ENCODE measurements at regions not wholly inside any gene's neighbourhood (a gene's known extent, or its start where the extent isn't known, plus 50 kb on each side); places are given as distances from the start of the nearest gene placed in this dataset.

GRCh38 chr18:46315161-46315560, 211.0 kb downstream of the HAUS1 start:
- no peak for FAIRE-seq
- 82% methylated on average over 2 of the region's 2 CpGs; no CpG with 5 or more reads in 1 of the 2 experiments for WGBS, 2 experiments (ENCODE audit: extremely low coverage in 1 of 2, insufficient coverage in 1 of 2, insufficient read length in 1 of 2, insufficient replicate concordance in 2 of 2, low coverage in 1 of 2, low lambda C conversion rate in 2 of 2, missing lambda C conversion rate in 1 of 2)
- no peak overlapping the region for H3K27ac ChIP-seq (ENCODE audit: low read depth, low read length)

More at GRCh38 chr18:46315161-46315560, 211.0 kb downstream of the HAUS1 start:
- no peak overlapping the region for H2BK120ac ChIP-seq (replicated peaks; ENCODE audit: low read depth, low read length)
- no peak overlapping the region for H3K4me3 ChIP-seq (ENCODE audit: extremely low read depth in 1 of 4, insufficient read depth in 2 of 4, low read depth in 3 of 4, low read length in 4 of 4)
- no peak overlapping the region for H2BK12ac ChIP-seq (ENCODE audit: low read depth, low read length)
- H3K14ac ChIP-seq (ENCODE audit: insufficient read length): no peak overlapping the region
- H3K4me2 ChIP-seq (ENCODE audit: insufficient read depth in 1 of 2, low read depth in 2 of 2, low read length in 2 of 2): no peak overlapping the region
- no peak overlapping the region for H3K9ac ChIP-seq (replicated peaks in 1 of 4; ENCODE audit: extremely low read depth in 1 of 4, low read depth in 3 of 4, low read length in 3 of 4)
- peaks cover 0 to 8% (median 0%) of the 10 kb centered on the region in 4 experiments; a peak in 2 of 7 replicates for H3K4me1 ChIP-seq (replicated peaks in 1 of 4; ENCODE audit: control insufficient read depth in 3 of 4, insufficient read depth in 4 of 4, low read length in 3 of 4)
- H3K23me2 ChIP-seq (ENCODE audit: low read depth, low read length): no peaks in the 10 kb centered on the region
- H4K91ac ChIP-seq (replicated peaks; ENCODE audit: insufficient read length, low read length): no peak overlapping the region
- no peak overlapping the region for H2BK15ac ChIP-seq (ENCODE audit: low read length)
- H3K27me3 ChIP-seq (replicated peaks in 1 of 4; ENCODE audit: control insufficient read depth in 3 of 4, extremely low read depth in 1 of 4, insufficient read depth in 3 of 4, low read length in 3 of 4): no peaks in the 10 kb centered on the region; a peak in 1 of 7 replicates
- CTCF ChIA-PET (ENCODE audit: partially characterized antibody): interaction anchor here (0.6 to 3.5 kb wide), 5 partner anchors 17 to 165 kb away, joined by 3 to 10 read pairs (median 3); no protein-coding TSS in a partner anchor
- H3K79me2 ChIP-seq (ENCODE audit: control insufficient read depth in 1 of 2, insufficient read depth in 2 of 2, low read length in 2 of 2): no peaks in the 10 kb centered on the region
- no peak overlapping the region for H3K56ac ChIP-seq (replicated peaks; ENCODE audit: insufficient read length, low read depth, low read length)
- H4K20me1 ChIP-seq (replicated peaks in 1 of 2; ENCODE audit: control insufficient read depth in 1 of 2, insufficient read depth in 2 of 2, low read length in 2 of 2): no peaks in the 10 kb centered on the region
- H3K18ac ChIP-seq (ENCODE audit: extremely low read depth, low read length): no peak overlapping the region
- DNase-seq (ENCODE audit: low read depth in 1 of 2, low spot score in 2 of 2): no peak
- no peak overlapping the region for H2AFZ ChIP-seq (ENCODE audit: low read length)
- H2AK5ac ChIP-seq (ENCODE audit: low read depth, low read length): no peak overlapping the region
- H3K79me1 ChIP-seq (ENCODE audit: low read depth, low read length): no peaks in the 10 kb centered on the region
- no peak overlapping the region for H2BK5ac ChIP-seq (ENCODE audit: low read depth, low read length)
- H2BK20ac ChIP-seq (ENCODE audit: low read length): no peak overlapping the region
- no peaks in the 10 kb centered on the region for H3K36me3 ChIP-seq (ENCODE audit: control insufficient read depth in 2 of 4, insufficient read depth in 4 of 4, low read length in 3 of 4)
- no peaks in the 10 kb centered on the region for H3K9me3 ChIP-seq (ENCODE audit: insufficient read depth in 2 of 2, low read depth in 1 of 2, low read length in 1 of 2)
- POLR2A ChIA-PET (ENCODE audit: partially characterized antibody): interaction anchor here (0.8 kb wide), 1 partner anchor 11 kb away, joined by 3 read pairs; no protein-coding TSS in a partner anchor
- H3K4ac ChIP-seq (replicated peaks; ENCODE audit: insufficient read length, low read depth, low read length): no peak overlapping the region
- no peak overlapping the region for H4K8ac ChIP-seq (ENCODE audit: extremely low read depth, insufficient read depth, low read length)
- H3K23ac ChIP-seq (ENCODE audit: insufficient read length): no peak overlapping the region
- TF ChIP-seq TCF12 (IDR thresholded peaks at IDR 0.05; ENCODE audit: low read depth, low read length) (no peak), RNF2 (IDR thresholded peaks at IDR 0.05; ENCODE audit: borderline replicate concordance, low read depth, low read length, missing control alignments, poor library complexity, severe bottlenecking) (no peak), BRCA1 (IDR thresholded peaks at IDR 0.05; ENCODE audit: low read depth, low read length) (no peak), SP4 (IDR thresholded peaks at IDR 0.05; ENCODE audit: low read length) (no peak), YY1 (IDR thresholded peaks at IDR 0.05; ENCODE audit: low read depth, low read length) (no peak), HDAC6 (IDR thresholded peaks at IDR 0.05; ENCODE audit: low read depth, low read length) (no peak), SP2 (IDR thresholded peaks at IDR 0.05; ENCODE audit: low read length) (no peak), RXRA (IDR thresholded peaks at IDR 0.05; ENCODE audit: insufficient read depth, low read depth, low read length) (no peak), CREB1 (IDR thresholded peaks at IDR 0.05) (no peak)
- TF ChIP-seq, protein P1, sequence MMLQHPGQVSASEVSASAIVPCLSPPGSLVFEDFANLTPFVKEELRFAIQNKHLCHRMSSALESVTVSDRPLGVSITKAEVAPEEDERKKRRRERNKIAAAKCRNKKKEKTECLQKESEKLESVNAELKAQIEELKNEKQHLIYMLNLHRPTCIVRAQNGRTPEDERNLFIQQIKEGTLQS (IDR thresholded peaks at IDR 0.05; ENCODE audit: insufficient read depth, low read depth, low read length): no peak
- no peak overlapping the region for H4K5ac ChIP-seq (ENCODE audit: insufficient read length, low read depth, low read length)

Measured in H1 (cell line).